Neural cell (in vitro differentiated cells): ENCODE measurements at regions not wholly inside any gene's neighbourhood (a gene's known extent, or its start where the extent isn't known, plus 50 kb on each side); places are given as distances from the start of the nearest gene placed in this dataset.

ENCODE experiments used
- H2AFZ ChIP-seq: fragments of 200-600, 300-800 bp; sonication (generic), shearing (Covaris generic); 2 replicates; pipeline ENCODE4 v1.6.0; 2014; ENCODE audit warnings: low read depth, mild to moderate bottlenecking, antibody characterized with exemption, low read length, moderate library complexity
- H3F3A ChIP-seq: fragments of 200-600 bp; shearing (Covaris generic); 2 replicates; pipeline ENCODE4 v1.6.1; 2016; ENCODE audit warnings: mild to moderate bottlenecking, moderate library complexity, mixed read lengths, antibody characterized with exemption, low read length; ENCODE audit not compliant: insufficient read depth, poor library complexity, severe bottlenecking
- H3K27ac ChIP-seq: fragments of 200-600, 300-800 bp; sonication (generic), shearing (Covaris generic); 2 replicates; pipeline ENCODE4 v1.5.1; 2014; ENCODE audit warnings: mild to moderate bottlenecking, low read length, moderate library complexity
- H3K27me3 ChIP-seq: fragments of 300-800, 200-600 bp; sonication (generic), shearing (Covaris generic); 2 replicates; pipeline ENCODE4 v1.6.0; 2014; ENCODE audit warnings: mild to moderate bottlenecking, low read depth, low read length, moderate library complexity; ENCODE audit not compliant: insufficient read depth
- H3K36me3 ChIP-seq: fragments of 300-800, 200-600 bp; sonication (generic), shearing (Covaris generic); 2 replicates; pipeline ENCODE4 v1.5.1; 2014; ENCODE audit warnings: mild to moderate bottlenecking, antibody characterized with exemption, low read length, moderate library complexity; ENCODE audit not compliant: insufficient read depth
- H3K4me2 ChIP-seq: fragments of 300-800, 200-600 bp; sonication (generic), shearing (Covaris generic); 2 replicates; pipeline ENCODE4 v1.6.0; 2014; ENCODE audit warnings: mild to moderate bottlenecking, low read length
- H3K4me3 ChIP-seq: fragments of 300-800, 200-600 bp; sonication (generic), shearing (Covaris generic); 2 replicates; pipeline ENCODE4 v1.5.1; 2014; ENCODE audit warnings: mild to moderate bottlenecking, low read length, moderate library complexity
- H3K79me2 ChIP-seq: fragments of 200-600 bp; shearing (Covaris generic); replicated peaks from 2 replicates; pipeline ENCODE4 v1.6.0; 2014; ENCODE audit warnings: mild to moderate bottlenecking, low read length, moderate library complexity; ENCODE audit not compliant: insufficient read depth
- H3K9ac ChIP-seq: fragments of 300-800, 200-600 bp; sonication (generic), shearing (Covaris generic); 2 replicates; pipeline ENCODE4 v1.6.1; 2016; ENCODE audit warnings: mild to moderate bottlenecking, low read length, mixed read lengths
- H3K9me2 ChIP-seq: fragments of 200-600 bp; shearing (Covaris generic); 2 replicates; pipeline ENCODE4 v1.6.1; 2016; ENCODE audit warnings: mild to moderate bottlenecking, low read length, mixed read lengths; ENCODE audit not compliant: insufficient read depth
- H3K9me3 ChIP-seq: fragments of 200-600, 300-800 bp; sonication (generic), shearing (Covaris generic); 2 replicates; pipeline ENCODE4 v1.6.1; 2016; ENCODE audit warnings: mild to moderate bottlenecking, mixed run types, low read length, moderate library complexity, mixed read lengths
- H4K20me1 ChIP-seq: fragments of 200-600 bp; shearing (Covaris generic); 2 replicates; pipeline ENCODE4 v1.6.1; 2016; ENCODE audit warnings: mild to moderate bottlenecking, mixed run types; ENCODE audit not compliant: insufficient read depth
- EP300 ChIP-seq: fragments of 450-650 bp; conservative IDR thresholded peaks from 2 replicates; pipeline ENCODE4 v1.6.1; 2014; ENCODE audit warnings: antibody characterized with exemption, mild to moderate bottlenecking, moderate library complexity; ENCODE audit not compliant: poor library complexity, severe bottlenecking
- EZH2 ChIP-seq: fragments of 200-600, 300-800 bp; shearing (Covaris generic), sonication (generic); IDR thresholded peaks from 2 replicates; pipeline ENCODE4 v1.6.1; 2014; ENCODE audit warnings: antibody characterized with exemption, low read length, borderline replicate concordance, mild to moderate bottlenecking; ENCODE audit not compliant: insufficient read depth, poor library complexity, severe bottlenecking
- MXI1 ChIP-seq: fragments of 450-650 bp; conservative IDR thresholded peaks from 2 replicates; pipeline ENCODE4 v1.6.1; 2014; ENCODE audit warnings: antibody characterized with exemption, mild to moderate bottlenecking; ENCODE audit not compliant: poor library complexity, severe bottlenecking
- POLR2AphosphoS5 ChIP-seq: IDR thresholded peaks from 2 replicates; pipeline ENCODE4 v1.6.1; 2012
- RAD21 ChIP-seq: fragments of 450-650 bp; conservative IDR thresholded peaks from 2 replicates; pipeline ENCODE4 v1.6.1; 2014; ENCODE audit warnings: antibody characterized with exemption, mild to moderate bottlenecking, moderate library complexity
- SMC3 ChIP-seq: fragments of 450-650 bp; conservative IDR thresholded peaks from 2 replicates; pipeline ENCODE4 v1.6.1; 2014; ENCODE audit warnings: antibody characterized with exemption, mild to moderate bottlenecking, moderate library complexity; ENCODE audit not compliant: poor library complexity
- TAF1 ChIP-seq: IDR thresholded peaks from 2 replicates; pipeline ENCODE4 v1.6.1; 2012; ENCODE audit warnings: low read depth
- TF ChIP-seq, protein P1 (sequence below): IDR thresholded peaks from 2 replicates; pipeline ENCODE4 v1.6.1; 2012; ENCODE audit warnings: borderline replicate concordance
- TF ChIP-seq, protein P2 (sequence below): fragments of 450-650 bp; IDR thresholded peaks from 2 replicates; pipeline ENCODE4 v1.5.1; 2014; ENCODE audit warnings: antibody characterized with exemption, mild to moderate bottlenecking, moderate library complexity; ENCODE audit not compliant: poor library complexity, severe bottlenecking

DNA sequence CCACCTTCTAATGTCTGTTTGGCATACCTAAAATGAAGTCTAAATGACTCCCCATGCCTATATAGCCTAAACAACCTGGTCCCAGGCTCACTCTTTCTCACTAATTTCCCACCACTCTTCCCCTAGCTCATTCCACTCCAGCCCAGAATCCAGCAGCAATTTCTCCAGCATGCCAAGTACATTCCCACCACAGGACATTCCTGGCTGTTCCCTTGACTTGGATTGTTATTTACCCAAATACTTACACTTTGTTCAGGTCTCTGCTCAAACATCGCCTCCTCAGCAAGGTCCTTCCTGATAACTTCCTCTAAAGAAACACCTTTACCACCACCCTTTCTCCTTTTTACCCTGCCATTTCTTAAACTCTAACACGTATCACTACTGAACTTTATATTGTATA, 743.4 kb downstream of the RPS29 start:
- Histone ChIP-seq H3K9ac (no peak overlapping the region), H2AFZ (no peak overlapping the region), H3K4me2 (no peak overlapping the region), H4K20me1 (no peaks in the 10 kb centered on the region), H3K4me3 (no peak overlapping the region), H3K9me3 (no peaks in the 10 kb centered on the region), H3F3A (no peaks in the 10 kb centered on the region), H3K79me2 (no peaks in the 10 kb centered on the region), H3K27ac (no peak overlapping the region), H3K9me2 (no peaks in the 10 kb centered on the region), H3K36me3 (no peaks in the 10 kb centered on the region), H3K27me3 (no peaks in the 10 kb centered on the region)
- TF ChIP-seq POLR2AphosphoS5 (no peak), MXI1 (no peak), SMC3 (no peak), EP300 (no peak), TAF1 (no peak), RAD21 (no peak), EZH2 (no peak)
- TF ChIP-seq, protein P1, sequence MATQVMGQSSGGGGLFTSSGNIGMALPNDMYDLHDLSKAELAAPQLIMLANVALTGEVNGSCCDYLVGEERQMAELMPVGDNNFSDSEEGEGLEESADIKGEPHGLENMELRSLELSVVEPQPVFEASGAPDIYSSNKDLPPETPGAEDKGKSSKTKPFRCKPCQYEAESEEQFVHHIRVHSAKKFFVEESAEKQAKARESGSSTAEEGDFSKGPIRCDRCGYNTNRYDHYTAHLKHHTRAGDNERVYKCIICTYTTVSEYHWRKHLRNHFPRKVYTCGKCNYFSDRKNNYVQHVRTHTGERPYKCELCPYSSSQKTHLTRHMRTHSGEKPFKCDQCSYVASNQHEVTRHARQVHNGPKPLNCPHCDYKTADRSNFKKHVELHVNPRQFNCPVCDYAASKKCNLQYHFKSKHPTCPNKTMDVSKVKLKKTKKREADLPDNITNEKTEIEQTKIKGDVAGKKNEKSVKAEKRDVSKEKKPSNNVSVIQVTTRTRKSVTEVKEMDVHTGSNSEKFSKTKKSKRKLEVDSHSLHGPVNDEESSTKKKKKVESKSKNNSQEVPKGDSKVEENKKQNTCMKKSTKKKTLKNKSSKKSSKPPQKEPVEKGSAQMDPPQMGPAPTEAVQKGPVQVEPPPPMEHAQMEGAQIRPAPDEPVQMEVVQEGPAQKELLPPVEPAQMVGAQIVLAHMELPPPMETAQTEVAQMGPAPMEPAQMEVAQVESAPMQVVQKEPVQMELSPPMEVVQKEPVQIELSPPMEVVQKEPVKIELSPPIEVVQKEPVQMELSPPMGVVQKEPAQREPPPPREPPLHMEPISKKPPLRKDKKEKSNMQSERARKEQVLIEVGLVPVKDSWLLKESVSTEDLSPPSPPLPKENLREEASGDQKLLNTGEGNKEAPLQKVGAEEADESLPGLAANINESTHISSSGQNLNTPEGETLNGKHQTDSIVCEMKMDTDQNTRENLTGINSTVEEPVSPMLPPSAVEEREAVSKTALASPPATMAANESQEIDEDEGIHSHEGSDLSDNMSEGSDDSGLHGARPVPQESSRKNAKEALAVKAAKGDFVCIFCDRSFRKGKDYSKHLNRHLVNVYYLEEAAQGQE = no peak
- TF ChIP-seq, protein P2, sequence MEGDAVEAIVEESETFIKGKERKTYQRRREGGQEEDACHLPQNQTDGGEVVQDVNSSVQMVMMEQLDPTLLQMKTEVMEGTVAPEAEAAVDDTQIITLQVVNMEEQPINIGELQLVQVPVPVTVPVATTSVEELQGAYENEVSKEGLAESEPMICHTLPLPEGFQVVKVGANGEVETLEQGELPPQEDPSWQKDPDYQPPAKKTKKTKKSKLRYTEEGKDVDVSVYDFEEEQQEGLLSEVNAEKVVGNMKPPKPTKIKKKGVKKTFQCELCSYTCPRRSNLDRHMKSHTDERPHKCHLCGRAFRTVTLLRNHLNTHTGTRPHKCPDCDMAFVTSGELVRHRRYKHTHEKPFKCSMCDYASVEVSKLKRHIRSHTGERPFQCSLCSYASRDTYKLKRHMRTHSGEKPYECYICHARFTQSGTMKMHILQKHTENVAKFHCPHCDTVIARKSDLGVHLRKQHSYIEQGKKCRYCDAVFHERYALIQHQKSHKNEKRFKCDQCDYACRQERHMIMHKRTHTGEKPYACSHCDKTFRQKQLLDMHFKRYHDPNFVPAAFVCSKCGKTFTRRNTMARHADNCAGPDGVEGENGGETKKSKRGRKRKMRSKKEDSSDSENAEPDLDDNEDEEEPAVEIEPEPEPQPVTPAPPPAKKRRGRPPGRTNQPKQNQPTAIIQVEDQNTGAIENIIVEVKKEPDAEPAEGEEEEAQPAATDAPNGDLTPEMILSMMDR = no peak

DNA sequence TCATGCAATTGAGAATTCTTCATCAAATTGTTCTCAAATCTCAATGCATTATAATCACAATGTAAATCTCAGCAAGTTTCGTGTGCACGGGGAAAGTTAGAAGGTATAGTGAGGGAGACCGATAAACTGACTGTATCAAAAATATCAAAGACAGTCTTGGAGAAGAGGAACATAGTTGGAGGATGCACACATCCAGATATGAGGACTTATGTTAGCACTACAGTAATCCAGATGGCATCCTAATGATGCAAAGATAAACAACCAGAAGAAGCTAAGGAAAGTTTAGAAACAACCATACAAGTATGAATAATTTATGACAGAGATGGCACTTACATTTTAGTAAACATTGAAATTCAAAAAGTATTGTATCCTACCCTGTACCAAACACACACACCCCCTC, 760.1 kb downstream of the RPS29 start:
- no peak overlapping the region for H3K9ac ChIP-seq
- no peaks in the 10 kb centered on the region for H3K36me3 ChIP-seq
- H3K9me3 ChIP-seq = no peaks in the 10 kb centered on the region
- H3K4me2 ChIP-seq = no peak overlapping the region
- H2AFZ ChIP-seq = no peak overlapping the region
- H3F3A ChIP-seq = no peaks in the 10 kb centered on the region
- no peaks in the 10 kb centered on the region for H3K27me3 ChIP-seq
- no peak for TF ChIP-seq EP300
- no peak for TF ChIP-seq EZH2
- no peak for TF ChIP-seq MXI1
- TF ChIP-seq, protein P1 = no peak
- no peak for TF ChIP-seq RAD21
- TF ChIP-seq SMC3 = no peak
- TF ChIP-seq, protein P2 = no peak
- TF ChIP-seq POLR2AphosphoS5 = no peak
- no peak for TF ChIP-seq TAF1
- H3K27ac ChIP-seq = no peak overlapping the region
- no peak overlapping the region for H3K4me3 ChIP-seq
- no peaks in the 10 kb centered on the region for H4K20me1 ChIP-seq
- H3K9me2 ChIP-seq = no peaks in the 10 kb centered on the region
- no peaks in the 10 kb centered on the region for H3K79me2 ChIP-seq
